Neutrophil (primary cell): ENCODE measurements at regions not wholly inside any gene's neighbourhood (a gene's known extent, or its start where the extent isn't known, plus 50 kb on each side); places are given as distances from the start of the nearest gene placed in this dataset.

Experiments
- H3K27ac ChIP-seq: fragments of 200-600 bp; sonication (generic); 2 replicates; pipeline ENCODE4 v1.5.1; 2016; ENCODE audit warnings: mild to moderate bottlenecking, moderate library complexity
- H3K27me3 ChIP-seq: fragments of 200-600 bp; sonication (generic); 2 replicates; pipeline ENCODE4 v1.6.0; 2016; ENCODE audit warnings: mild to moderate bottlenecking
- H3K36me3 ChIP-seq: fragments of 200-600 bp; sonication (generic); 2 replicates; pipeline ENCODE4 v1.5.1; 2017
- H3K4me1 ChIP-seq, 2 experiments: fragments of 200-600 bp in 1 of 2; sonication (generic) in 1 of 2; 1 replicate in 1 of 2; 2 replicates in 1 of 2; pipeline versions ENCODE4 v1.5.1 to v1.6.1; 2013 to 2016; ENCODE audit warnings: low read depth in 1 of 2, low read length in 1 of 2, mild to moderate bottlenecking in 1 of 2, moderate library complexity in 1 of 2; ENCODE audit not compliant: control insufficient read depth in 1 of 2, insufficient read depth in 1 of 2
- H3K4me3 ChIP-seq, 2 experiments: fragments of 200-600 bp in 1 of 2; sonication (generic) in 1 of 2; 1 replicate in 1 of 2; 2 replicates in 1 of 2; pipeline ENCODE4 v1.5.1; 2013 to 2016; ENCODE audit warnings: low read depth in 1 of 2, low read length in 1 of 2, mild to moderate bottlenecking in 1 of 2, moderate library complexity in 1 of 2
- H3K9me3 ChIP-seq: fragments of 200-600 bp; sonication (generic); 2 replicates; pipeline ENCODE4 v1.5.1; 2016
- TF ChIP-seq, protein P1 (sequence below): fragments of 200-600 bp; sonication (generic); IDR thresholded peaks from 2 replicates; pipeline ENCODE4 v1.5.1; 2016; ENCODE audit warnings: antibody characterized with exemption

DNA sequence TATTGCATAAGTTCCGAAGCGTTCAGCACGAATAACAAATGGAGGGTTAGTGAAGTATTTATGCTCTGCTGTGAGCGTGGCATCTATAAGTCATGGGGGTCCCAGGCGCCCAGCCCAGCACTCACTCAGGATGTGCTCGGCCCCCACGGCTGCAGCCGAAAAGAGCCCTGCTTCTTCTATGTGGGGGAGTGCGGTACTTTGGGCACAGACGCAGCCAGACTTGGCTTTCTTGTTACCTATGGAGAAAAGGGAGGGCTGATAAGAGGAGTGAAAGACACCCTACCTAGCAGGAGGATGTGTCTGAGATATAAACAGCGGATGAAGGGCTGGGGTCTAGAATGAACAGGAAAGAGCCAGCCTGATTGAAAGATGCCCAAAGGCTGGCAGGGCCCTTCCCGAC lies 51.4 kb downstream of the MRPL36 start:
- H3K27me3 ChIP-seq = no peaks in the 10 kb centered on the region
- H3K36me3 ChIP-seq = no peaks in the 10 kb centered on the region
- H3K9me3 ChIP-seq = no peaks in the 10 kb centered on the region
- H3K4me3 ChIP-seq = no peak overlapping the region
- H3K27ac ChIP-seq = no peak overlapping the region
- no peaks in the 10 kb centered on the region for H3K4me1 ChIP-seq
- TF ChIP-seq, protein P1, sequence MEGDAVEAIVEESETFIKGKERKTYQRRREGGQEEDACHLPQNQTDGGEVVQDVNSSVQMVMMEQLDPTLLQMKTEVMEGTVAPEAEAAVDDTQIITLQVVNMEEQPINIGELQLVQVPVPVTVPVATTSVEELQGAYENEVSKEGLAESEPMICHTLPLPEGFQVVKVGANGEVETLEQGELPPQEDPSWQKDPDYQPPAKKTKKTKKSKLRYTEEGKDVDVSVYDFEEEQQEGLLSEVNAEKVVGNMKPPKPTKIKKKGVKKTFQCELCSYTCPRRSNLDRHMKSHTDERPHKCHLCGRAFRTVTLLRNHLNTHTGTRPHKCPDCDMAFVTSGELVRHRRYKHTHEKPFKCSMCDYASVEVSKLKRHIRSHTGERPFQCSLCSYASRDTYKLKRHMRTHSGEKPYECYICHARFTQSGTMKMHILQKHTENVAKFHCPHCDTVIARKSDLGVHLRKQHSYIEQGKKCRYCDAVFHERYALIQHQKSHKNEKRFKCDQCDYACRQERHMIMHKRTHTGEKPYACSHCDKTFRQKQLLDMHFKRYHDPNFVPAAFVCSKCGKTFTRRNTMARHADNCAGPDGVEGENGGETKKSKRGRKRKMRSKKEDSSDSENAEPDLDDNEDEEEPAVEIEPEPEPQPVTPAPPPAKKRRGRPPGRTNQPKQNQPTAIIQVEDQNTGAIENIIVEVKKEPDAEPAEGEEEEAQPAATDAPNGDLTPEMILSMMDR = no peak

DNA sequence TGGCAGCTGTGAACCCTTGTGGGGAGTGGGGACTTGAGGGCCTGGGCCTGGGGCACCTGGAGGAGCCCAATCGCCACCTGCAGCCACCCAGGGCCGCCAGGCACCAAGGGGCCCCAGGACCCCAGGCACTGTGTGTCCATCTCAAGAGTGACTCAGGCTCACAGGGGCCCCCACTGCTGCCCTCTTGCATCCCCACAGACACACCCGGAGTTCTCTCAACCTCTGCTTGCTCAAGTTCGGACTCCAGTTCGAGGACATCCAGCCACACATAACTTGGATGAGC lies 51.9 kb downstream of the MRPL36 start:
- Histone ChIP-seq H3K4me1 (no peaks in the 10 kb centered on the region), H3K27me3 (no peaks in the 10 kb centered on the region), H3K27ac (no peak overlapping the region), H3K36me3 (no peaks in the 10 kb centered on the region), H3K4me3 (no peak overlapping the region), H3K9me3 (no peaks in the 10 kb centered on the region)
- TF ChIP-seq, protein P1 = no peak

DNA sequence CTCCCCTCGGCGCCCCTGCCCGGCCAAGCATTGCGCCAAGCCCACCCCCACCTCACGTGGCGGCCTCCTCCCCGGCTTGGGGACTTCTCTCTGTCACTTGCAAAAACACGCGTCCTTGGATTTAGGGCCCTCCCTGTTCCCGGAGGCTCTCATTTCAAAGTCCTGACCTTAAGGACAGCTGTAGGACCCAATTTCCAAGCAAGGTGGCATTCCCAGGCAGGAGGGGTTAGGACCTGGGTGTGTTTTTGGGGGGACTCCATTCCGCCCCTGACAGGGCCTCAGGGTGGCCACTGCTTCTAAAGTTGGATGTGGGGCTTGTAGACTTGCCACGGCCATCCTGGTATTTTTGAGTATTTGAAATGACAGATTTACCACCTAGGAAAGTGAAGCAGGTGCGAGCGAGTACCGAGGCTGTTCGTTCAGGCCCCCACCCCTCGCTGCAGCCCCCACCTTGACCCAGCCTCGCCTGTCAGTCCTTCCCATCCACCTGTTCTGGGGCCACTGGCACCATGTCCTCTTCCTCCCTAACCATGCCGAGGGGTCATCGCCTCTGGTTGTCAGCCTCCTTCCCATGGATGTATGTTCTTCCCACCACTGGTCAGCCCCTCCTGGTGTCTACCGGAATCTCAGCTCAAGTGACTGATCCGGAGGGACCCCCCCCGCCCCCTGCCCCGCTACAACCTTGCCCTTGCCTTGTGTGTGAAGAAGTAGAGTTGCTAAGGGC lies 52.4 kb downstream of the MRPL36 start:
- TF ChIP-seq, protein P1 = no peak
- Histone ChIP-seq H3K9me3 (no peaks in the 10 kb centered on the region), H3K4me1 (no peaks in the 10 kb centered on the region), H3K36me3 (no peaks in the 10 kb centered on the region), H3K27ac (no peak overlapping the region), H3K4me3 (no peak overlapping the region), H3K27me3 (no peaks in the 10 kb centered on the region)

DNA sequence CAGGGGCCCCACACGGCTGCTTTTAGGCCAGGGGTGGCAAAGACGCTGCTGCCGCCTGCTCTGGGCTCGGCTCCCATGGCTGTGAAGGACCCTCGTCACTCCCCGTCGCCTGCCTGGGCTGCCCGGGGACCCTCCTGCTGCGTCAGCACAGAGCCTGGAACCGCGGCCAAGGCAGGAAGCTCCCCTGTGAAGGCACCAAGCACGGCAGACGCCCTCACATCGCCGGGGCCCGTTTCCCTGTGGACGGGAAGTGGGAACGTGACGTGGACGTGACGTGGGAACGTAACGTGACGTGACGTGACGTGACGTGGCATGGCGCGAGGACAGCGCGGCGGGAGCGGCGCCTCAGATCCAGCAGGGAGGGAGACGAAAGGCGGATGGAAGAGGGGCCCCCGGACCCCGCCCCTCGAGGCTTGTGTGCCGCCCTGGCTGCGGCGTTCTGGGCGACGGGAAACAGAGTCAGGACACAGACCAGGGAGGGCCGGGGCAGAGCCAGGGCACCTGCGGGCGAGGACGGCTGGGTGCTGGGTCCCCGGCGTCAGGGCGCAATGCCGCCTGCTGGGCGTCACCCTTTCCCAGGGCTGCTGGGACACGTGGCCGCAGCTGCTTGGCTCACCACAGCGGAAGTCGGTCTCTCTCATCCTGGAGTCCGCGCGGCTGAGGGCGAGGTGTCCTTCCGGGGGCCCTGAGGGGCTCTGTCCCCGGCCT lies 53.1 kb downstream of the MRPL36 start:
- Histone ChIP-seq H3K27me3 (no peaks in the 10 kb centered on the region), H3K27ac (no peak overlapping the region), H3K9me3 (no peaks in the 10 kb centered on the region), H3K4me3 (no peak overlapping the region), H3K4me1 (no peaks in the 10 kb centered on the region), H3K36me3 (no peaks in the 10 kb centered on the region)
- TF ChIP-seq, protein P1 = no peak

DNA sequence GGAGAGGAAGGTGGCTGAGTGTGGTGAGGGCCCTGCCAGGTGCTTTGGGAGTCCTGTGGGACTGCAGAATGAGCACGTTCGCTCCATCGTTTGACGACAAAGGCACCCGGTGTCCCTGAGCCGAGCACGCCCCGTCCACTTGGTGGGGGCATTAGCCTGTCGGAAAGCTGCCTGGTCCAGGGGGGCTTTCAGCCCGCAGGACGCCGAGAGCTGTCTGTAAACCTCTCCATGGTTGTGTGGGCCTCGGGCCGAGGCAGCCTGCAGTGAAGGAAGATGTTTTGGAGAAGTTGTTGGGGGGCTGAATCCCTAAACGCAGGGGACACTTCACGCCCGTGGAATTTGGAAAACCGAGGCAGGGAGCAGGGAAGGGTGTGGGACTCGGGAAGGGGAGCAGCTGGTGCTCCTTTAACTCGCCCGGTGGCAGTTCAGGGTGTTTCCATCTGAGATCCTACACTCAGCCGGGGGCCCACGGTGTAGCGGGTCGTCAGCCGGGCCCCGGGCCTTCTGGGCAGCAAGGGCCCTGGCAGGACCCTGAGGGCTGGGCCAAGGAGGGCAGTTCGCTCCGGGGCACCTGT lies 53.8 kb downstream of the MRPL36 start:
- H3K36me3 ChIP-seq = no peaks in the 10 kb centered on the region
- H3K4me1 ChIP-seq = no peaks in the 10 kb centered on the region
- no peaks in the 10 kb centered on the region for H3K9me3 ChIP-seq
- TF ChIP-seq, protein P1 = no peak
- no peak overlapping the region for H3K4me3 ChIP-seq
- no peaks in the 10 kb centered on the region for H3K27me3 ChIP-seq
- H3K27ac ChIP-seq = no peak overlapping the region
